ENCODE measurements at regions not wholly inside any gene's neighbourhood (a gene's known extent, or its start where the extent isn't known, plus 50 kb on each side); places are given as distances from the start of the nearest gene placed in this dataset.
A peak's percentile ranks its signal among the peaks of the same experiment; 100 is the strongest.

DNA sequence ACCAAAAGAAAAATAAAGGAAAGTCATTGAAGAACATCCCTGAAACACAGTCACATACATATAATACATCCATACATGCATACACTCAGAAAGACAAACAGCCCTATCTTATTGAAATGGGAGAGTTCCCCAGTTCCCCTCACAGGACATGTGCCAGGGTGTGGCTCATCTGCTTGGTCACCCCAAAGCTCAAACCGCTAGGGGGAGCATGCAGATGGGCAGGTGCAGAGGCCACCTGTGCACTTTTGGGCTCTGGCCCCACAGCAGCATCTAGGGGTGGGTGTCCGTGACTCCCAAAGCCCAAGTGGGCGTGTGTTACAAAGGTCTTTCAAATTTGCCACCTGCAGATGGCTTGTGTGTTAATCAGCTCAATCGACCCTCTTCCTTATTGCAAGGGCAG is 75.2 kb downstream of the CMAS start:
- TF ChIP-seq, protein P1, sequence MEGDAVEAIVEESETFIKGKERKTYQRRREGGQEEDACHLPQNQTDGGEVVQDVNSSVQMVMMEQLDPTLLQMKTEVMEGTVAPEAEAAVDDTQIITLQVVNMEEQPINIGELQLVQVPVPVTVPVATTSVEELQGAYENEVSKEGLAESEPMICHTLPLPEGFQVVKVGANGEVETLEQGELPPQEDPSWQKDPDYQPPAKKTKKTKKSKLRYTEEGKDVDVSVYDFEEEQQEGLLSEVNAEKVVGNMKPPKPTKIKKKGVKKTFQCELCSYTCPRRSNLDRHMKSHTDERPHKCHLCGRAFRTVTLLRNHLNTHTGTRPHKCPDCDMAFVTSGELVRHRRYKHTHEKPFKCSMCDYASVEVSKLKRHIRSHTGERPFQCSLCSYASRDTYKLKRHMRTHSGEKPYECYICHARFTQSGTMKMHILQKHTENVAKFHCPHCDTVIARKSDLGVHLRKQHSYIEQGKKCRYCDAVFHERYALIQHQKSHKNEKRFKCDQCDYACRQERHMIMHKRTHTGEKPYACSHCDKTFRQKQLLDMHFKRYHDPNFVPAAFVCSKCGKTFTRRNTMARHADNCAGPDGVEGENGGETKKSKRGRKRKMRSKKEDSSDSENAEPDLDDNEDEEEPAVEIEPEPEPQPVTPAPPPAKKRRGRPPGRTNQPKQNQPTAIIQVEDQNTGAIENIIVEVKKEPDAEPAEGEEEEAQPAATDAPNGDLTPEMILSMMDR (conservative IDR thresholded peaks at IDR 0.05; ENCODE audit: low read depth, low read length) = 0 out of 2 replicates have a peak, but pooled peaks have one; percentile 32
- TF ChIP-seq EZH2 (IDR thresholded peaks at IDR 0.05; ENCODE audit: borderline replicate concordance, low read depth, low read length, poor library complexity, severe bottlenecking) = no peak
